ENCODE measurements at regions not wholly inside any gene's neighbourhood (a gene's known extent, or its start where the extent isn't known, plus 50 kb on each side); places are given as distances from the start of the nearest gene placed in this dataset.

DNA sequence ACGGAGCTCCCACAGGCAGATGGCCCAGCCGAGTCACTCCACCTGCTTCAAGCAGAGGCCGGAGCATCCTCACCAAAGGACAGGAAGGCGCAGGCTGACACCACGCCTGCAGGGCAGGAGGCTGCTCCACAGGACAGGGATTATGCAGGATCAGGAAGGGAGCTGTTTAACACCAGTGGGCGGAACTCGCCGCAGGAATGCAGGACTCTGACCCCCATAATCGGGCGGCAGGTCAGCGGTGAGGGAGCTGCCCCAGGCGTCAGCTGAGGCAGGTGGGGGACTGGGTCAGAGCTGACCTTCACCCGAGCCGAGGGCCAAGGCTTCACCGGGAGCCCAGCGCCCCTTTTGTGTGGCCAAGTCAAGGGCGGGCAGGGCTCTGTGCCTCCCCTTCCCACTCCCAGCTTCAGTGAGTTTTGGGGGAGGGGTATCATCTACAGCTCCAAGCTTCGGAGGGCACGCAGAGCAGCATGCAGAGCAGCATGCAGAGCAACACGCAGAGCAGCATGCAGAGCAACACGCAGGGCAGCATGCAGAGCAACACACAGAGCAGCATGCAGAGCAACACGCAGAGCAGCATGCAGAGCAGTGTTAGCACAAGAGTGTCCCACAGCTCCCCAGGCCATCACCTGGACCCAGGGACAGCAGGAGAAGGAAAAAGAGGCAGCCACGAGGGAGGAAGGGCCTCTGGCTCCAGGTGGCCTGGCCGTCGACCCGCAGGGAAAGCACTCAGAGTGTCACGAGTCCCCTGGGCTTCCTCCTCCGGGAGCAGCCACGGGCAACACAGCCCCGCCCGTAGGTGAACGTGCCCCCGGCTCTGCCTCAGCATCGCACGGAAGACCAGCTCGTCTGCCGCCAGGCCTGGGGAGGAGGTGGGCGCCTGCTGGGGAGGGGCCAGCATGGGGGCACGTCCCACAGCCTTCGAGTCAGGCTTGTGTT lies 151.7 kb upstream of the PPP2R2D start:
- TF ChIP-seq FOXM1 (IDR thresholded peaks at IDR 0.05; ENCODE audit: low read depth, low read length) (no peak), SREBF2 (IDR thresholded peaks at IDR 0.05; ENCODE audit: low read length) (no peak), GABPA (IDR thresholded peaks at IDR 0.05; ENCODE audit: low read depth) (no peak), EZH2 (IDR thresholded peaks at IDR 0.05; ENCODE audit: borderline replicate concordance, control insufficient read depth, low read depth, low read length) (no peak), IKZF1 (conservative IDR thresholded peaks at IDR 0.05) (no peak), PAX5 (IDR thresholded peaks at IDR 0.05; ENCODE audit: borderline replicate concordance, low read depth, low read length) (no peak), PML (IDR thresholded peaks at IDR 0.05; ENCODE audit: low read length) (no peak), POLR2A (IDR thresholded peaks at IDR 0.05; ENCODE audit: low read depth, low read length) (no peak)
- TF ChIP-seq, protein P1, sequence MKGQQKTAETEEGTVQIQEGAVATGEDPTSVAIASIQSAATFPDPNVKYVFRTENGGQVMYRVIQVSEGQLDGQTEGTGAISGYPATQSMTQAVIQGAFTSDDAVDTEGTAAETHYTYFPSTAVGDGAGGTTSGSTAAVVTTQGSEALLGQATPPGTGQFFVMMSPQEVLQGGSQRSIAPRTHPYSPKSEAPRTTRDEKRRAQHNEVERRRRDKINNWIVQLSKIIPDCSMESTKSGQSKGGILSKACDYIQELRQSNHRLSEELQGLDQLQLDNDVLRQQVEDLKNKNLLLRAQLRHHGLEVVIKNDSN (IDR thresholded peaks at IDR 0.05; ENCODE audit: borderline replicate concordance, extremely low read length, insufficient read depth, low read depth, low read length) = no peak
- TF ChIP-seq, protein P2, sequence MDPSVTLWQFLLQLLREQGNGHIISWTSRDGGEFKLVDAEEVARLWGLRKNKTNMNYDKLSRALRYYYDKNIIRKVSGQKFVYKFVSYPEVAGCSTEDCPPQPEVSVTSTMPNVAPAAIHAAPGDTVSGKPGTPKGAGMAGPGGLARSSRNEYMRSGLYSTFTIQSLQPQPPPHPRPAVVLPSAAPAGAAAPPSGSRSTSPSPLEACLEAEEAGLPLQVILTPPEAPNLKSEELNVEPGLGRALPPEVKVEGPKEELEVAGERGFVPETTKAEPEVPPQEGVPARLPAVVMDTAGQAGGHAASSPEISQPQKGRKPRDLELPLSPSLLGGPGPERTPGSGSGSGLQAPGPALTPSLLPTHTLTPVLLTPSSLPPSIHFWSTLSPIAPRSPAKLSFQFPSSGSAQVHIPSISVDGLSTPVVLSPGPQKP (IDR thresholded peaks at IDR 0.05; ENCODE audit: low read depth, low read length) = no peak
- TF ChIP-seq, protein P3, sequence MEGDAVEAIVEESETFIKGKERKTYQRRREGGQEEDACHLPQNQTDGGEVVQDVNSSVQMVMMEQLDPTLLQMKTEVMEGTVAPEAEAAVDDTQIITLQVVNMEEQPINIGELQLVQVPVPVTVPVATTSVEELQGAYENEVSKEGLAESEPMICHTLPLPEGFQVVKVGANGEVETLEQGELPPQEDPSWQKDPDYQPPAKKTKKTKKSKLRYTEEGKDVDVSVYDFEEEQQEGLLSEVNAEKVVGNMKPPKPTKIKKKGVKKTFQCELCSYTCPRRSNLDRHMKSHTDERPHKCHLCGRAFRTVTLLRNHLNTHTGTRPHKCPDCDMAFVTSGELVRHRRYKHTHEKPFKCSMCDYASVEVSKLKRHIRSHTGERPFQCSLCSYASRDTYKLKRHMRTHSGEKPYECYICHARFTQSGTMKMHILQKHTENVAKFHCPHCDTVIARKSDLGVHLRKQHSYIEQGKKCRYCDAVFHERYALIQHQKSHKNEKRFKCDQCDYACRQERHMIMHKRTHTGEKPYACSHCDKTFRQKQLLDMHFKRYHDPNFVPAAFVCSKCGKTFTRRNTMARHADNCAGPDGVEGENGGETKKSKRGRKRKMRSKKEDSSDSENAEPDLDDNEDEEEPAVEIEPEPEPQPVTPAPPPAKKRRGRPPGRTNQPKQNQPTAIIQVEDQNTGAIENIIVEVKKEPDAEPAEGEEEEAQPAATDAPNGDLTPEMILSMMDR (IDR thresholded peaks at IDR 0.05 in 2 of 3, conservative IDR thresholded peaks at IDR 0.05 in 1 of 3; ENCODE audit: control insufficient read depth in 2 of 3, extremely low read depth in 1 of 3, insufficient read depth in 1 of 3, low read depth in 3 of 3, low read length in 3 of 3) = no peak
